ENCODE measurements at regions not wholly inside any gene's neighbourhood (a gene's known extent, or its start where the extent isn't known, plus 50 kb on each side); places are given as distances from the start of the nearest gene placed in this dataset.

GRCh38 chr4:131026771-131027170 is 1930.8 kb downstream of the C4orf33 start:
- no peak overlapping the region for H3K4me3 ChIP-seq
- no peaks in the 10 kb centered on the region for H3K27me3 ChIP-seq
- intact Hi-C loops (cut with DNase I; ENCODE audit: low total_unique reads) = no loop called here
- no peaks in the 10 kb centered on the region for H3K36me3 ChIP-seq
- H3K9me3 ChIP-seq = no peaks in the 10 kb centered on the region
- H3K4me1 ChIP-seq = no peaks in the 10 kb centered on the region
- no peak for TF ChIP-seq CTCF (IDR thresholded peaks at IDR 0.05)
- no peak overlapping the region for H3K27ac ChIP-seq
- DNase-seq = no peak

GRCh38 chr4:131044368-131044767 is 1948.4 kb downstream of the C4orf33 start:
- Histone ChIP-seq H3K4me3 (no peak overlapping the region), H3K27me3 (no peaks in the 10 kb centered on the region), H3K4me1 (no peaks in the 10 kb centered on the region), H3K27ac (no peak overlapping the region), H3K36me3 (no peaks in the 10 kb centered on the region), H3K9me3 (no peaks in the 10 kb centered on the region)
- no peak for TF ChIP-seq CTCF (IDR thresholded peaks at IDR 0.05)
- intact Hi-C loops (cut with DNase I; ENCODE audit: low total_unique reads) = no loop called here
- no peak for DNase-seq

DNA sequence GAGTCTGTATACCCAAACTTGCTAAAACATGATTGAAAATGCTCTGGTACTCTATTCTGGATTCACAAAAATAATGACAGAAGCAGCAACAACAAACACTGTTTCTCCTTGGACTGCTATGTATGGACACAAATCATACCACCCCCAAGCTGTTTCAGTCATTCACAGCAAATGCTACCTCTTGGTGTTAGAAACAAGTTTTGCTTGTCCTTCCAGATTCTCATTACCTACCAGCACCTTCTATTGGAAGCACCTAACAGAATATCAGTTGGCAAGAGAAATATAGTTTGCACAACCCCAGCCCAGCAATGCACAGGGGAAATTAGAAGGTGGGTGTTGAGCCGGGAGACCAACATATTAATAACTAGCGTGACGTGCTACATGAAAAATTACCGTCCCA is 1950.9 kb downstream of the C4orf33 start:
- H3K4me3 ChIP-seq = no peak overlapping the region
- H3K27ac ChIP-seq = no peak overlapping the region
- no peak for DNase-seq
- no peaks in the 10 kb centered on the region for H3K36me3 ChIP-seq
- intact Hi-C loops (cut with DNase I; ENCODE audit: low total_unique reads) = no loop called here
- no peaks in the 10 kb centered on the region for H3K4me1 ChIP-seq
- H3K27me3 ChIP-seq = no peaks in the 10 kb centered on the region
- TF ChIP-seq CTCF (IDR thresholded peaks at IDR 0.05) = no peak
- H3K9me3 ChIP-seq = no peaks in the 10 kb centered on the region

GRCh38 chr4:131052646-131053045 is 1956.7 kb downstream of the C4orf33 start:
- Histone ChIP-seq H3K4me3 (no peak overlapping the region), H3K27ac (no peak overlapping the region), H3K36me3 (no peaks in the 10 kb centered on the region), H3K4me1 (no peaks in the 10 kb centered on the region), H3K9me3 (peaks cover 0 to 3% (median 0%) of the 10 kb centered on the region in 3 donors), H3K27me3 (no peaks in the 10 kb centered on the region)
- intact Hi-C loops (cut with DNase I; ENCODE audit: low total_unique reads) = no loop called here
- TF ChIP-seq CTCF (IDR thresholded peaks at IDR 0.05) = no peak
- DNase-seq = no peak

DNA sequence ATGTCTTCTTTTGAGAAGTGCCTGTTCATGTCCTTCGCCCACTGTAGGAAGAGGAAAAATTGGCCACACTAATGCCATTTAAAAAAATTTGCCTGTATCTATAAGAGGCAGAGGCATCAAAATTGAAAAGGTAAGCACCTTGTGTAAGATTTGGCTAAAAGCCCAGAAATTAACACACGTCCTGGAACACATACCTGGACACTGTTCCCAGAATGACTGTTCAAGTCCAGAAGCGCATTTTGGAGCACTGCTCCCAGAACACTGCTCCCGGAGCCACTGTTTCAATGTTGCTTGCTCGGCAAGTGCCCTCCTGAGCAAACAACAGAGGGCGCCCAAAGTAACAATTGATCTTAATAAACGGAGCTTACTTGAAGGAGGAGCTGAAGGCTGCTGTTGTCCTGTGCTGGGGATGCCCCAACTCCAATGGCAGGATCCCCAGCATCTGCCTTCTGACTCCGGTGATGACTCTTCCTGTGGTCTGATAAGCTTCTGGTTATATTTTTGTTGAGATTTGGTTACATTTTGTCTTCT is 1958.6 kb downstream of the C4orf33 start:
- no peak for DNase-seq
- H3K27ac ChIP-seq = no peak overlapping the region
- no peaks in the 10 kb centered on the region for H3K4me1 ChIP-seq
- H3K9me3 ChIP-seq = peaks cover 0 to 3% (median 0%) of the 10 kb centered on the region in 3 donors
- H3K27me3 ChIP-seq = no peaks in the 10 kb centered on the region
- no peaks in the 10 kb centered on the region for H3K36me3 ChIP-seq
- intact Hi-C loops (cut with DNase I; ENCODE audit: low total_unique reads) = no loop called here
- no peak overlapping the region for H3K4me3 ChIP-seq
- TF ChIP-seq CTCF (IDR thresholded peaks at IDR 0.05) = no peak

- no peak for DNase-seq
- Histone ChIP-seq H3K27me3 (no peaks in the 10 kb centered on the region), H3K4me3 (no peak overlapping the region), H3K9me3 (peaks cover 0 to 20% (median 12%) of the 10 kb centered on the region in 3 donors), H3K27ac (no peak overlapping the region), H3K4me1 (no peaks in the 10 kb centered on the region), H3K36me3 (no peaks in the 10 kb centered on the region)
- TF ChIP-seq CTCF (IDR thresholded peaks at IDR 0.05) = no peak
- intact Hi-C loops (cut with DNase I; ENCODE audit: low total_unique reads) = no loop called here
Observed at GRCh38 chr4:131061734-131062133, 1965.8 kb downstream of the C4orf33 start.
